ENCODE measurements at regions not wholly inside any gene's neighbourhood (a gene's known extent, or its start where the extent isn't known, plus 50 kb on each side); places are given as distances from the start of the nearest gene placed in this dataset.
"Not testable (repeated sequence)": the region's sequence is repeated elsewhere in the genome, so short reads cannot be mapped to it uniquely, and the experiment has no call there.

DNA sequence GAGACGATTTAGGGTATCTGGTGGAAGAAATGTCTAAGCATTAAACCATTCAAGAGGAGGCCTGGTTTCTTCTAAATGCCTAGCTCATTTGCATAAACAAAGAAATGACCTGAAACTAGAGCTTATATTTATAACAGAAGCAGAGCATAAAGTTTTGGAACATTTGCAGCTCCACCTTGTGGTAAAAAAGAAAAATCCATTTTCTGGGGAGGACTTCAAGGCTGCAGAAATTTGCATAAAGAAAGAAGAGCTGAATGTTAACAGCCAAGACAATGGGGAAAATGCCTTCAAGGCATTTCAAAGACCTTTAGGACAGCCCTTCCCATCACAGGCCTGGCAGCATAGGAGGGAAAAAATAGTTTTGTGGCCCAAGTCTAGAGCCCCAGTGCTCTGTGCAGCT, 362.0 kb downstream of the ZNF248 start:
- DNase-seq (ENCODE audit: low read depth) = peak; percentile 30
- in situ Hi-C loops (cut with HindIII; ENCODE audit: low pct_unique_long_range_greater_than_20kb, low sequenced_read_pairs) = no loop called here

DNA sequence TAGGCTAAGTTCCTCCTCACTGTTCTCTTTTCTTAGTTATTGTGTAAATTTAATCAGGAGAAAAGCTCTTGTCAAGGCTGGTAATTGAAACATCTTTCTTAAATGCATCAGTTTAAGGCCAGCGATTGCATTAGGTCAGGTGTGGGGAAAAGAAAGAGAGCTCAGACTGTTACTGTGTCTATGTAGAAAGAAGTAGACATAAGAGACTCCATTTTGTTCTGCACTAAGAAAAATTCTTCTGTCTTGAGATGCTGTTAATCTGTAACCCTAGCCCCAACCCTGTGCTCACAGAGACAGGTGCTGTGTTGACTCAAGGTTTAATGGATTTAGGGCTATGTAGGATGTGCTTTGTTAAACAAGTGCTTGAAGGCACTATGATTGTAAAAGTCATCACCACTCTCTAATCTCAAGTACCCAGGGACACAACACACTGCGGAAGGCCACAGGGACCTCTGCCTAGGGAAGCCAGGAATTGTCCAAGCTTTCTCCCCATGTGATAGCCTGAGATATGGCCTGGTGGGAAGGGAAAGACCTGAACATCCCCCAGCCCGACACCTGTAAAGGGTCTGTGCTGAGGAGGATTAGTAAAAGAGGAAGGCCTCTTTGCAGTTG, 364.1 kb downstream of the ZNF248 start:
- DNase-seq (ENCODE audit: low read depth); in situ Hi-C loops (cut with HindIII; ENCODE audit: low pct_unique_long_range_greater_than_20kb, low sequenced_read_pairs): not testable (repeated sequence)

DNA sequence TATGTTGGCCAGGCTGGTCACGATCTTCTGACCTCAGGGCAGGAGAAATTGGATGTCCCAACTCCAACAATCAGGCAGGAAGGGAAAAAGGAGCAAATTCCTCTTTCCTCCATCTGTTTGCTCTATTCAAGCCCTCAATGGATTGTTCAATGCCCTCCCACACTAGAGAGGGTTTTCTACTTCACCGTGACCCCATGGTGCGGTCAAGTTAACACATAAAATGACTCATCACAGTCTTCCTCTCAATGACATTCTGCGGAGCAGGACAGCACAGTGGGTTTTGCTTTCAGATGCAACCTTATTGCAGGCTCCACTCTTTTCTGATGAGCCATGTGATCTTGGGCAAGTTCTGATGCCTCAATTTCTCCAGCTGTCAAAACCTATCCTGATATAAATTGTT, 364.9 kb downstream of the ANKRD30A start:
- DNase-seq (ENCODE audit: low read depth) = no peak
- in situ Hi-C loops (cut with HindIII; ENCODE audit: low pct_unique_long_range_greater_than_20kb, low sequenced_read_pairs) = no loop called here

DNA sequence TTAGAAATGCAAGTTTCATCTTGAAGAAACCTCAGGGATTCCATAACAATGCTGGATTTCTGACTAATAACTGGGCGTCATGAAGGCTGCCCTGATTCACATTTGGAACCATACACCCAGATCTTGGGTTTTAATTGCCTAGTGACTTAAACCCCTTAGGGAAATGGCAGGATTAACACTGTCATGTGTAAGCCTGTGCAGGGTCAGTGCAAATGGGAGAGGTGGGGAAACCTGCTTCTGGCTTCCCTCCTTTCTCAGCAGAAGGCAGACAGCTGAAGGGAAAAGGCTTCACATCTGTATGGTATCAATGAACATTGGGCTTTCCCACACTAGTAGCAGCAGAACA, 364.2 kb downstream of the ANKRD30A start:
- in situ Hi-C loops (cut with HindIII; ENCODE audit: low pct_unique_long_range_greater_than_20kb, low sequenced_read_pairs) = no loop called here
- DNase-seq (ENCODE audit: low read depth) = no peak

DNA sequence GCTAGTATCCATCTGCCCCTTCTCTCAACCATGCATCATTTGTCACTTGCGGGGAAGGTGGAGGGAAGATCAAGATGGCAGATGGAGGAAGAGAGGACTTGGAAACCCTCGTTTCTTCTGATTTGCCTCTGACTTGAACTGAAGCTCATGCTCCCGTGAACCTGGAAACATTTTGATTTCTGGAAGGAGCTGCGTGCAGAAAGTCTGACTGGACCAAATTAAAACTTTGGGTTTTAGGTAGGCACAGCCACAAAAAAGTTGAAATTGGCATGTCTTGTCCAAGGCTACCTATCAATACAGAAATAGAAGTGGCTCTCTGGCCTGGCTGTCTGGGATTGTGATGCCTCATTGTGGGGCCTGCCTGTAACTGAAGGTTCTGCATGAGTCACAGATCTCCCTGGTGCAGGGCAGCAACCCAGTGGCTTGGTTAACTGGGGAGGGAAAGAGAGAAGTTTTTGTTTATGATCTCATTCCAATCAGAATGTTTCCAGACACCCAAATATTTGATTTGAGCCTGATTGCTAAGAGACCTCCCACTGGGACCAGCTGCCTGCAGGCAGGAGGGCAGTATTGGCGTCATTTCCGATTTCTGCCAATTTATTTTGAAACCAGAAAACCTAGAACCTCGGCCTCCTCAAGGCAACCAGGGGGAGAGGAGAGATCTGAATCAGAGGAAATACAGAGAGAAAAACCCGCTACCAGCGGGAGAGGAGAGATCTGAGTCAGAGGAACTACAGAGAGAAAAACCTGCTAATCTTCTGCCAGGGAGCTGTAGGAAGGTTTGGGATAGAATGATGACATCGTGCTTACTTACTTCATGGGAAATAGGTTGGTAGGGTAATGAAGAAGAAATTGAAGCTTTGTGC, 363.6 kb downstream of the ANKRD30A start:
- in situ Hi-C loops (cut with HindIII; ENCODE audit: low pct_unique_long_range_greater_than_20kb, low sequenced_read_pairs) = no loop called here
- DNase-seq (ENCODE audit: low read depth) = peak; percentile 49

DNA sequence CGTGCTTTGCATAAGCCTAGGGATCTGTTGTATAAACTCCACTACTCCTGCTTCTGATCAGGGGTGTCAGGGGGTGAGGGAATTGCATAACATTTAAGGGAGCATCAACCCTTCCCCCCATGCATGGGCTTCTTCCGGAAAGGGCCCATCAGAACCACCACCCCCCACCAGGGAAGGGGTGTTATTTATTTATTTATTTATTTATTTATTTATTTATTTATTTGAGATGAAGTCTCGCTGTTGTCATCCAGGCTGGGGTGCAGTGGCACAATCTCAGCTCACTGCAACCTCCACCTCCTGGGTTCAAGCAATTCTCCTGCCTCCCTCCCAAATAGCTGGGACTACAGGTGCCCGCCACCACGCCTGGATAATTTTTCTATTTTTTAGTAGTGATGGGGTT, 355.2 kb downstream of the ANKRD30A start:
- DNase-seq (ENCODE audit: low read depth); in situ Hi-C loops (cut with HindIII; ENCODE audit: low pct_unique_long_range_greater_than_20kb, low sequenced_read_pairs): not testable (repeated sequence)

DNA sequence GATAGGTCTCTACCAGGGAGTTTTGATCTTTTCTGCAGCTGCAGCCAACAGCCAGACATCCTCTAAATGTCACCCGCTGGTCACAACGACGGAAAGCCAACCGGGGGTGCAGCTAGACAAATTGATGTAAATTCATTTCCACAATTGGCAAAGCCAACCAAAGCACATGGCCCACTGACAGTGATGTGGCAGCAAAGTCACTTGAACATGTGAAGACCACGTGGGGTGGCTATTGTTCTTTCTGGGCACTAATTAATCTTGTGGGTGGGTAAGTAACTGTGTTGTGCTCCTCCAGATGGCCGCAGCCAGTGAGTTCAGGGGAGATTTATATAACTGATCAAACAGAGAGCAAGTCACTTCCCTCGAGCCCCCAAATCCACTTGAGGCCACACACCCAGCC, 354.1 kb downstream of the ANKRD30A start:
- DNase-seq (ENCODE audit: low read depth) = no peak
- in situ Hi-C loops (cut with HindIII; ENCODE audit: low pct_unique_long_range_greater_than_20kb, low sequenced_read_pairs) = no loop called here

DNA sequence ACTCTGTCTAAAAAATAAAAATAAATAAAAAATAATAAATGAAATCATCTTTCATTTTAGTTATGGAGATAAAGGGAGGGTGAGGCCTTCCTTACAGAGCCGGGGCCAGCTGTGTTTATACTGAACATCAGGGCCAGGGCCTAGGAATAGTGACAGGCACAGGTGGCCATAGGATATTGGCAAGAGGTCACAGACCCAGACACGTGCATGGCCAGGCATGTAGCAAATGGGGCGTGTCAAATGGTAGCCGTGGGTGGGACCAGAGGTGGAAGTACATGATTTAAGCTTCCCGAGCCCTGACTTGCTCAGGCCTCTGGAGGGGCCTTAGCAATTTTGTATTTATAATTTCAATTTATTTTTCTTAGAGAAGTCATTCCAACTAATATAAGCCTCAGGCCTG, 353.0 kb downstream of the ANKRD30A start:
- in situ Hi-C loops (cut with HindIII; ENCODE audit: low pct_unique_long_range_greater_than_20kb, low sequenced_read_pairs) = no loop called here
- no peak for DNase-seq (ENCODE audit: low read depth)

DNA sequence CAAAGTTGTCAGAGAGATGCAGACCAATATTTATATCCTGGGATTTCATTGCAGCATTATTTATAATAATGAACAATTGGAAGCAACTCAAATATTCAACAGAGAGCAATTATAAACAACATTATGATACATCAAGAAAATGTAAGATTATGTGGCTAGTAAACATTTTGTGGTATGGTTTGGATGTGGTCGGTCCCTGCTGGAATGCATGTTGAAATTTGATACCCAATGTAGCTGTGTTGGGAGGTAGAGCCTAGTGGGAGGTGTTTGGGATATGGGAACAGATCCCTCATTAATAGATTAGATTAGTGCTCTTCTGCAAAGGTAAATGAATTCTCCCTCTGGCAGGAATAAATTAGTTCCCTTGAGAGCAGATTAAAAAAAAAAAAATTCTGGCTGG, 350.9 kb downstream of the ANKRD30A start:
- in situ Hi-C loops (cut with HindIII; ENCODE audit: low pct_unique_long_range_greater_than_20kb, low sequenced_read_pairs) = no loop called here
- DNase-seq (ENCODE audit: low read depth) = no peak

DNA sequence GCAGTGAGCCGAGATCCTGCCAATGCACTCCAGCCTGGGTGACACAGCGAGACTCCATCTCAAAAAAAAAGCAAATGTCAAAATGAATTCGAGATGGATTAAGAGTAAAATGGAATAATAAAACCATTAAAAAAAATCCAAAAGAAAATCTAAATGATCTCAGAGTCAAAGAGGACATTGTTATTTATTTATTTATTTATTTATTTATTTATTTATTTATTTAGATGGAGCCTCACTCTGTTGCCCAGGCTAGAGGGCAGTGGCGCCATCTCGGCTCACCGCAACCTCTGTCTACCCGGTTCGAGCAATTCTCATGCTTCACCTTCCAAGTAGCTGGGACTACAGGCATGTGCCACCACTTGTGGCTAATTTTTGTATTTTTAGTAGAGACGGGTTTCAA, 349.2 kb downstream of the ANKRD30A start:
- no peak for DNase-seq (ENCODE audit: low read depth)
- in situ Hi-C loops (cut with HindIII; ENCODE audit: low pct_unique_long_range_greater_than_20kb, low sequenced_read_pairs) = no loop called here

DNA sequence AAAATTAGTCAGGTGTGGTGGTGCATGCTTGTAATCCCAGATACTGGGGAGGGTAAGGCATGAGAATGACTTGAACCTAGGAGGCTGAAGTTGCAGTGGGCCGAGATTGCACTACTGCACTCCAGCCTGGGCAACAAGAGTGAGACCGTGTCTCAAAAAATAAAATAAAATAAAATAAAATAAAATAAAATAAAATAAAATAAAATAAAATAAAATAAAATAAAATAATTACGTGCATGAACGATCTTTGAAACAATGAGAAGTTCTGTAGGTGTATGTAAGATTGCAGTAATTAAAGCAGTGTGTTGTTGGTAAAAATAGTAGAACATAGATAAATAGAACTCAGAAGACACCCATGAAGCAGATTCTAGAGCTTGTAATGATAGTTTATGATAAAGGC, 348.5 kb downstream of the ANKRD30A start:
- no peak for DNase-seq (ENCODE audit: low read depth)
- in situ Hi-C loops (cut with HindIII; ENCODE audit: low pct_unique_long_range_greater_than_20kb, low sequenced_read_pairs) = no loop called here

DNA sequence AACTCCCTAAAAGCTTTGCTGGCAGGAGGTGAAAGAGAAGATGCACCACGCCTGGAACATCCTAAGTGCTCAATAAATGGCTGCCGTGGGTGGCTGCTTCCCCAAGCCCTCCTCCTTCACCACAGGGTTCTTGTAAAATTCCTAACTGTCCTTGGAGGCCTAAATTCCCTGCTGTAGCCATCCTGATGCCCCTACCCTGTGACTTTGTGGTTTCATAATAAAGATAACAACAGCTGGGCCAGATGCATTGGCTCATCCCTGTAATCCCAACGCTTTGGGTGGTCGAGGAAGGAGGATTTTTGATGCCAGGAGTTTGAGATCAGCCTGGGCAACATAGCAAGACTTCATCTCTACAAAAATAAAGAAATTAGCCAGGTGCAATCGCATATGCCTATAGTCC, 341.8 kb downstream of the ANKRD30A start:
- in situ Hi-C loops (cut with HindIII; ENCODE audit: low pct_unique_long_range_greater_than_20kb, low sequenced_read_pairs) = no loop called here
- no peak for DNase-seq (ENCODE audit: low read depth)

DNA sequence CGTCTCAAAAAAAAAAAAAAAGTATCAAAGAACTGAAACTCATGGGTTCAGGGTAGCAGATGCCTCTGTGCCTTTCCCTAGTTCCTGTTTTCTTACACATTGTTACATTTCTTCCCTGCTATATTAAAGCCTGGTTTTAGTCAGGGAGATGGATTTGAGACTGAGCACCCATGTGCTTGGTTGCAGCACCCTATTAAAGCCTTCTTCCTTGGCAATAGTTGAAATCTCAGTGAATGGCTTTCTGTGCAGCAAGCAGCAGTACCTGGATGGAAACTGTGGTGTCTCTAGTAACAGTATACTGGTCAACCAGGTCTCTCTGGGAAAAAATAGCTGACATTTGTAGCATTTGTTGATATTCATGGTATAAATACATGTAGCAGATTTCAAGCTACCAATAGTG, 331.1 kb downstream of the ANKRD30A start:
- no peak for DNase-seq (ENCODE audit: low read depth)
- in situ Hi-C loops (cut with HindIII; ENCODE audit: low pct_unique_long_range_greater_than_20kb, low sequenced_read_pairs) = no loop called here

DNA sequence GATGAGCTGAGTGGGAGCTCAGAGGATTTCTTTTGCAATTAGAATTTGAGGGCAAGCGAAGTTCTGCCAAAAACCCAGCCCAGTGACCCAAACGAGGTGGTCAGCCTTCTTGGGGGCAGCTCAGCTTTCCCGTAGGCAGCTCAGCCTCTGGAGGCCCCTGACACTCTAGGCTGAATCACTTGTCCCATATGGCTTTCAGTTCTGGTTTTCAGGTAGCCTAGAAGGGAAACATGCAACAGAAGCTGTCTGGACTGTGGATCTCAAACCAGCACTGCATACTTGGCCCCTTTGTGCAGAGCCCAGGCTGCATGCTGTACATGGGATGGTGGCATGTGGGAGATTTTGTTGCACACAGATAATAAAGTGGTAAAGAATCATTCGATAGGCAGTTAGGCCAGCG, 322.8 kb downstream of the ANKRD30A start:
- no peak for DNase-seq (ENCODE audit: low read depth)
- in situ Hi-C loops (cut with HindIII; ENCODE audit: low pct_unique_long_range_greater_than_20kb, low sequenced_read_pairs) = no loop called here

DNA sequence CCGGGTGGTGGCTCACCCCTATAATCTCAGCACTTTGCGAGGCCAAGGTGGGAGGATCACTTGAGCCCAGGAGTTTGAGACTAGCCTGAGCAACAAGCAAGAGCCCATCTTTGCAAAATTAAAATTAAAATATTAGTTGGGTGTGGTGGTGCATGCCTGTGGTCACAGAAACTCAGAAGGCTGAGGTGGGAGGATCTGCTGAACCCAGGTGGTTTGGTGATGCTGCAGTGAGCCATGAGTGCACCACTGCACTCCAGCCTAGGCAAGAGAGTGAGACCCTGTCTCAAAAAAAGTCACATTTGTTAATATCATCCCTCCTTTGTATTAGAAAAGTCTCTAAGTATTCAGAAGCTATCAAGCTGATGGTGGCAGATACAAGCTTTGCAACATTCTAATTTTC, 317.5 kb downstream of the ANKRD30A start:
- DNase-seq (ENCODE audit: low read depth) = no peak

DNA sequence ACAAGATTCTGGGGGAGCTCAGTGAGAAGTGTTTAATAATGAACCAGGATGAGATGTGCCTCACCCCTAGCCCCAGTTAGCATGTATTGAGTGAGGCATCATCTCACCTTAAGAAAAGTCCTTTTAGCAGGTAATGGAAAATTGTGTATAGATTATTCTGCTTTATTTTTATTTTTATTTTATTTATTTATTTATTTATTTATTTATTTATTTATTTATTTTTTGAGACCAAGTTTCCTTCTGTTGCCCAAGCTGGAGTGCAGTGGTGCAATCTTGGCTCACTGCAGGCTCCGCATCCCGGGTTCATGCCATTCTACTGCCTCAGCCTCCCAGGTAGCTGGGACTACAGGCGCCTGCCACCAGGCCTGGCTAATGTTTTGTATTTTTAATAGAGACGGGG, 315.8 kb downstream of the ANKRD30A start:
- DNase-seq (ENCODE audit: low read depth); in situ Hi-C loops (cut with HindIII; ENCODE audit: low pct_unique_long_range_greater_than_20kb, low sequenced_read_pairs): not testable (repeated sequence)

More for the DNA sequence above, 317.5 kb downstream of the ANKRD30A start:
- in situ Hi-C loops (cut with HindIII; ENCODE audit: low pct_unique_long_range_greater_than_20kb, low sequenced_read_pairs) = no loop called here

DNA sequence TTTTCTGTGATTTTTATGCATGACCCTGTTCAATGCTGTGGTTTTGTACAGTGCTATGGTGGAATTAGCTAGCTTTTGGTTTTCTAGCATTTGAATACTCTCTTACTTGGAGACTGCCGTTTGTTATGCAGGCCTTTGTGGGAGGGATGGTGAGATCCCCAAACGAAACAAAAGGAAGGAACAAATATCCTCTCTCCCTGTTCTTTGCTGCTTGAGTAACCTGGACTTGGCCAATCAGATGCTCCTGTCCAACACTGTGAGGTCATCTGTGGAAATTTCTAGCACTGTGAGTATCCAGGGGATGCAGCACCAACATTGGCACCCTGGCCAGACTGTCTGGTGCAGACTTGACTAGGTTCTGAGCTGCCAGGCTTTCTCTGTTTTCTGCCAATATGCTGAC, 314.4 kb downstream of the ANKRD30A start:
- in situ Hi-C loops (cut with HindIII; ENCODE audit: low pct_unique_long_range_greater_than_20kb, low sequenced_read_pairs) = no loop called here
- DNase-seq (ENCODE audit: low read depth) = no peak

DNA sequence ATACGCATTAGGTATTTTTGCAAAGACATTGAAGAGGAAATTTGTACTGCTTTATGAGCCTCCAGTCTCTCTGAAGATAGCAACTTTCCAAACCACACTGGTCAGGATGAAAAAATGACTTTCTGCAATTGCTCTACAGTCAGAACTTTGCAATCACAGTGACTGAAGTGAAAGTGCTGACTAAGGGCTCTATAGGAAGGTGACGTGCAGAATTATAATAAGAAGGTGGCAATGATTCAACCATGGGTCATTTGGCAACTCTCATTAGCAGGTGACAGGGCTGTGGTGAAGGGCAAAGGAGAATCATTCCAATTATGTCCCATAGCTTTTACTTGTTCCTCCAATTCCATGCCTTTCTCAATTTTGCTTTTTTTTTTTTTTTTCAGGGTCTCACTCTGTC, 311.0 kb downstream of the ANKRD30A start:
- in situ Hi-C loops (cut with HindIII; ENCODE audit: low pct_unique_long_range_greater_than_20kb, low sequenced_read_pairs) = no loop called here

DNA sequence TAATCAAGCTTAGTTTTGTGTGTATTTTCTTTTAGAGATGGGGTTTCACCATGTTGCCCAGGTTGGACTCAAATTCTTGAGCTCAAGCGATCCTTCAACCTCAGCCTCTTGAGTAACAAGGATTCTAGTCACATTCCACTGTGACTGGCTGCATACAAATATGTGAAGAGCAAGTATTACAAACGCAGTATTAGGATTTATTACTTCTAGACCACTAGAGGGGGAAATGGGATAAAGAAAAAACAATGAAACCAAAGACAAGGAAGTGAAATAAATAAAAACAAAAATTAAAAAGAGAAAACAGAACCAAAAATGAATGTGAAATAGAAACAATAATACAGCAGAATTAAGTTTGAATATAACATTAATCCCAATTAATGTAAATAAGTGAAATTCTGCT, 308.7 kb downstream of the ANKRD30A start:
- DNase-seq (ENCODE audit: low read depth) = no peak
- in situ Hi-C loops (cut with HindIII; ENCODE audit: low pct_unique_long_range_greater_than_20kb, low sequenced_read_pairs) = no loop called here

More for the DNA sequence above, 311.0 kb downstream of the ANKRD30A start:
- DNase-seq (ENCODE audit: low read depth) = peak; percentile 6
